AG20443 (cell line): ENCODE measurements at regions not wholly inside any gene's neighbourhood (a gene's known extent, or its start where the extent isn't known, plus 50 kb on each side); places are given as distances from the start of the nearest gene placed in this dataset.

Experiments used
- DNase-seq: peaks from one replicate; pipeline ENCODE4 v3.0.0; 2012; ENCODE audit warnings: low spot score, mixed read lengths

- peak; percentile 77 for DNase-seq
Observed at GRCh38 chr9:113740508-113741500, 135.3 kb upstream of the ZNF618 start.

GRCh38 chr9:113741886-113742854, 133.9 kb upstream of the ZNF618 start:
- no peak for DNase-seq

GRCh38 chr9:113742878-113743277, 133.2 kb upstream of the ZNF618 start:
- DNase-seq = no peak

- no peak for DNase-seq
Observed at GRCh38 chr9:113746486-113746885, 129.6 kb upstream of the ZNF618 start.

DNA sequence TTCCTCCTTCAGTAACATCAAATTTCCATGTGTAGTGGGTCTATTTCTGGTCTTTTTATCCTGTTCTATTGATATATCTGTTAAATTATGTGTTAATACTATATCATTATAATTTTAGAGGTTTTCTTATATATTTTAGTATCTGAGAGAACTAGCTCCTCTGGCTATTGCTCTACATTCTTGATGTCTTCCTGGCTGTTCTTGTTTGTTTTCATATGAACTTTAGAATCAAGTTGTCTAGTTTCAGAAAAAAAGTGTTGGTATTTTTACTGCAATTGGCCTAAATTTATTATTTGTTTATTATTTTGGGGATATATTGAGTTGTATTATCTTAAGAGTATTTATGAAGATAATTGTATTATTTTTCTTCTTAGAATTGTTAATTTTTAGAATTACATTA, 128.0 kb upstream of the ZNF618 start:
- DNase-seq = no peak

DNA sequence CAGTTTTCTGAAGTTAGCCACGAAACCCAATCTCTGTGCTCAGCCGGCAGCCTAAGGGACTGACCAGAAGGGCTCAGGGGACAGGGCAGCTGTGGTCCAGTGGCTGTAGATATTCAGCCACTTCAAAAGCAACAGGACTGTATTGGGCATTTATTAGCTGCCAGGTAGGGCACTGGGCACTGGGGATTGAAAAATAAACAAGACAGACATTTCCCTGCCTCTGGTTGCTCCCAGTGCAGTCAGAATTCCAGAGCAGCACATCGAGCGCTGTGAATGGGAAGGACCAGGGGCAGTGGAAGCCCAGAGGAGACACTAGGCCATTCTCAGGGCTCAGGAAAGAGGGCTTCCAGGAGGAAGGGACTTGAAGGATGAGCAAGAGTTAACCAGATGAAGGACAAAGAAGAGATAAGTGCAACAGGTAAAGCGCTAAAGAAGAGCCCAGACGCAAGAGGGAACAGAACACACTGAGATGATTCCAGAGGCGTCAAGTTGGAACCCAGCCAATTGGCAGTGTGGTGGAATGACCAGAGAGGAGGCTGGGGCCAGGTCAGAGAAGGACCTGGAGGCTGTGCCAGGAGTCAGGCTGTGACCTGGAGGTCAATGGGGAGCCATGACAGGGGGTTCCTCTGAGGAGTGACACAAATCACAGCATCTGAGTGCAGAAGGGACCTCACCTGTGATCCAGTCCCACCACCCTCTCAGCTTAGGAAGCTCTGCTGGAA, 122.5 kb upstream of the ZNF618 start:
- no peak for DNase-seq

GRCh38 chr9:113754739-113755138, 121.4 kb upstream of the ZNF618 start:
- DNase-seq = no peak

DNA sequence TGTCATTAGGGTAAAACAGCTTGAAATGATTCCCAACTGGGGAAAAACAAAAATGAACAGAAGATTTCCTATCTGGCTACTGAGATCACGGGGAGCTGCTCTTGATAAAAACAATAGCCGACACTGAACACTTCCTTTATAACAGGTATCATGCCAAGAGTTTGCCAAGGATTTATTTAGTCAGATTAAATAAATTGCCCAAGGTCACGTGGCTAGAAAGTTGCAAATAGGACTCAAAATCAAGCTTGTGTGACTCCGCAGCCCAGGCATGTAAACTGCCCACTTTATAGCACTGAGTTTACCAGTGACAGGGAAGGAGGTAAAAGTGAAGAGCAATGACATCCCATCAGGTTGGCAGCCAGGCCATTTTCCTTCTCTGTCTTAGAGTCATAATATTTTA, 120.7 kb upstream of the ZNF618 start:
- DNase-seq = no peak

- DNase-seq = no peak
Observed at GRCh38 chr9:113756476-113757192, 119.5 kb upstream of the ZNF618 start.

DNA sequence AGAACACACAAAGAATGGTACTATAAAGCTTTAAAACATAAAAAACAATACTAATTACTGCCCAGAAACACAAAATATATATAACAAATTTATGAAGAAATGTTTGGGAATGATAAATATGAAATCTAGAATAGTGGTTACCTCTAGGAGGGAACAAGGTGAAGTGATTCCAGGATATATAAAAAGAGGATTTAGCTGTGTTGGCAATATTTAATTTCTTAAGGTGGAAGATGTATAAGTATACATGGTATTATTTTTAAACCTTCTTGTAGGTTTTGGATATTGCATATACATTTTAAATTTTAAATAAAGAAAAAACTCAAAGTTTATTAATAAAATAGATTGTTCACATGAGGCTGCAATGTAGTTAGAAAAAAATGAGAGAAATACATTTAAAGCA, 112.7 kb upstream of the ZNF618 start:
- no peak for DNase-seq

DNA sequence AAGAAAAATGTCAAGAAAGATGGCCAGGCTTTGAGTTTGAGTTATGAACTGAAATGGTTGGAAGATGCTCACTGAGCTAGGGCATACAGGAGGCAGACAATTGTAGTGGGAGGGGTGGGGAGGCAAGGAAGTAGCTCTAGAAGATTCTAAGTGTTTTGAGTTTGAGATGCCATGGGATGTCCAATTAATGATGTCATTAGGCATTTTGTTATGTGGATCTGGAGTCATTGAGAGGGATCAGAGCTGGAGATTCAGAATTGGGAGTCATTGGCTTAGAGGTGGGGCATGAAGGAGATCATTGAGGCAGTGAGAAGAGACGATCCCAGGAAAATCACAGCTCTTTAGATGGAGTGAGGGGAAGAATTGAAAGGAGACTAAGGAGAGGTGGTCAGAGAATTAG, 111.5 kb upstream of the ZNF618 start:
- DNase-seq = no peak

GRCh38 chr9:113769412-113769811, 106.7 kb upstream of the ZNF618 start:
- DNase-seq = no peak

DNA sequence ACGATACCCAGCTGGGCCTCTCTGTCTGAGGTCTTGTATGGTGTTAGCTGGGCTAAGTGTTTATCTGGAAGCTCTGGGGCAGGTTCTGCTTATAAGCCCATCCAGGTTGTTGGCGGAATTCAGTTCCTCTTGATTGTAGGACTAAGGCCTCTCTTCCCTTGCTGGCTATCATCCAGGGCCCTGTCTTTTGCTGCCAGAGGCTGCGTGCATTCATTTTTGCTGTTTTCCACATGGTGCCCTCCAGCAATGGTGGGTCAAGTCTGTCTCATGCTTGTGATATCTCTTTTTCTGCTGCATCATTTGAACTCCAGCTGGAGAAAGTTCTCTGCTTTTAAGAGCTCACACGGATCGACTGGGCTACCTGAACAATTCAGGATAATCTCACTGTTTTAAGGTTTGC, 105.7 kb upstream of the ZNF618 start:
- DNase-seq = no peak

DNA sequence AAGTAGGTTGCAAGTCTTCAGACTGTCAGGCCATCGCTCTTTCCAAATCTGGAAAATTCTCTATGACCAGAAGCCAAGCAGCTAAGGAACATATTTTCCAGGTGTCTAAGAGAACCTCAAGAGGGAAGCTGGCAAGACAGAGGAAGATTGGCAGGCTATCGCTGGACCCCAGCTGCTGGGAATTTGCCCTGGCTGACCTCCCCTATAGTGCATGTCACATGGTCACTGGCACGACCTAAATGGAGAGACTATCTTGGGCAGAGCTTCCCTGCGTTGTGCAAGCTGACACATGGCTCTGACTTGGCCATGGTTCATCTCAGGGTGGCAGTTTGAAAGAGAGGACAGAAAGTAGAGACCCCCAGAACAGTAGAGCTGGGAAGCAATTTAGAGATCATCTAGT, 104.9 kb upstream of the ZNF618 start:
- no peak for DNase-seq

GRCh38 chr9:113772121-113772810, 103.8 kb upstream of the ZNF618 start:
- peak; percentile 66 for DNase-seq

- DNase-seq = no peak
Observed at GRCh38 chr9:113774963-113775362, 101.1 kb upstream of the ZNF618 start.

DNA sequence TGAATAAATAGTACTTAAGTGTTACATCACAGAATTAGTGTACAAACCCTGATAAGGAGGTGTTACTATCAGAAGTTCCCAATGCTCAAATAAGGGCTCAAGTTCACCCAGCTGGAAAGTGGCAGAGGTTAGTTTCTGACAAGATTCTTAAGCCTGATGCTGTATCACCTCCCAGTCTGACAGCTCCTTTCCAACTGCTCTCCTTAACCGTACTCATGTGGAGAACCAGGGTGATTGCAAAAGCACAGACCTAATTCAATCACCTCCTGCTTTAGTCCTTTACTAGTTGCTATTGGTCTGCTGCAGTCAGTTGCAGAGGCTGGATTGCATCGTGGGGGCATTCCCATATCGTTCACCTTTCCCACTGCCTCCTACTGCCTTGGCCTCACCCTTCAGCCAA, 100.4 kb upstream of the ZNF618 start:
- no peak for DNase-seq

- DNase-seq = no peak
Observed at GRCh38 chr9:113776194-113776593, 99.9 kb upstream of the ZNF618 start.

- DNase-seq = no peak
Observed at GRCh38 chr9:113781381-113781780, 94.7 kb upstream of the ZNF618 start.

DNA sequence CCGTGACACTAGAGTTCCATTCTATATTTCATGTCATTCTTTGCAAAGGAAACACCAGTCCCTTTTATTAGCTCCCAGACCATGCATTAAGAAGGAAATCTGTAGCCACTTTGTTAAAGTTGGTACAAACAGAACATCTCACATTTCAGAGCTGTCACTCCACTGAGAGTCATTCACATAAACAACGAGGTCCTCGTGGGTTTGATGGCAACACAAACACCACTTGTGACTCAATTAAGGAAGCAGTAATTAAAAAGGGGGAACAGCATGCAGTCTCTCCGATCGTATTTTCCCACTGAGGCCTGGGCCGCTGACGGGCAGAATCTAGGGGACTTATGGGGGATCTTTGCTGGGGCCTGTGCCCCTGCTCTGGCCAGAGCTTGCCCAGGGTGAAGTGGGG, 94.2 kb upstream of the ZNF618 start:
- DNase-seq = no peak

DNA sequence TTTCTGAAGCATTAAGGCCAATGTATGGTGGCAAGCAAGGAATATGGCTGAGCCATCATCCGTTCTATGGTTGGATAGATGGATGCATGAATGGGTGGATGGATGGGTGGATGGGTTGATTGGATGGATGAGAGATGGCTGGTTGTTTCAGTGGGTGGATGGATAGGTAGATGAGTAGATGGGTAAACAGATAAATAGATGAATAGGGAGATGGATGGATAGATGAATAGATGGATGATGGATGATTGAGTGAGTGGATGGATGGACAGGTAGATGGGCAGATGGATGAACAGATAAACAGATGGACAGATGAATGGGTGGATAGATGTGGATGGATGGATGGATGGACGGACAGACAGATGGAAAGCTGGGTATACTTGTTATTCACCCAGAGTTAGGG, 92.6 kb upstream of the ZNF618 start:
- no peak for DNase-seq
